MM.1S (cell line): ENCODE measurements at regions not wholly inside any gene's neighbourhood (a gene's known extent, or its start where the extent isn't known, plus 50 kb on each side); places are given as distances from the start of the nearest gene placed in this dataset.

Source experiments
- DNase-seq: peaks from one replicate; pipeline ENCODE4 v3.0.0-alpha.2; 2015
- H2AFZ ChIP-seq: fragments of 300-600 bp; sonication (generic); 2 replicates; pipeline ENCODE4 v1.6.0; 2016; ENCODE audit warnings: antibody characterized with exemption, low read length
- H3F3A ChIP-seq: fragments of 300-600 bp; sonication (generic); 2 replicates; pipeline ENCODE4 v1.6.1; 2016; ENCODE audit warnings: mild to moderate bottlenecking, antibody characterized with exemption, low read length, moderate library complexity, mixed read lengths; ENCODE audit not compliant: insufficient read depth
- H3K27ac ChIP-seq: fragments of 300-600 bp; sonication (generic); 2 replicates; pipeline ENCODE4 v1.5.1; 2016; ENCODE audit warnings: mild to moderate bottlenecking, low read length
- H3K27me3 ChIP-seq: fragments of 300-600 bp; sonication (generic); replicated peaks from 2 replicates; pipeline ENCODE4 v1.6.0; 2016; ENCODE audit warnings: low read length; ENCODE audit not compliant: insufficient read depth
- H3K36me3 ChIP-seq: fragments of 300-600 bp; sonication (generic); replicated peaks from 2 replicates; pipeline ENCODE4 v1.6.1; 2016; ENCODE audit warnings: mild to moderate bottlenecking, low read length, mixed read lengths; ENCODE audit not compliant: insufficient read depth
- H3K4me1 ChIP-seq: fragments of 300-600 bp; sonication (generic); 2 replicates; pipeline ENCODE4 v1.6.1; 2016; ENCODE audit warnings: low read length, mixed read lengths
- H3K4me2 ChIP-seq: fragments of 300-600 bp; sonication (generic); 2 replicates; pipeline ENCODE4 v1.6.0; 2016; ENCODE audit warnings: low read depth, low read length
- H3K4me3 ChIP-seq: fragments of 300-600 bp; sonication (generic); 2 replicates; pipeline ENCODE4 v1.5.1; 2016; ENCODE audit warnings: low read length, mixed read lengths
- H3K79me2 ChIP-seq: fragments of 300-600 bp; sonication (generic); 2 replicates; pipeline ENCODE4 v1.6.1; 2016; ENCODE audit warnings: mixed run types, low read length, mixed read lengths
- H3K9ac ChIP-seq: fragments of 300-600 bp; sonication (generic); 2 replicates; pipeline ENCODE4 v1.6.1; 2016; ENCODE audit warnings: low read length, mixed read lengths
- H3K9me2 ChIP-seq: fragments of 300-600 bp; sonication (generic); replicated peaks from 2 replicates; pipeline ENCODE4 v1.6.1; 2016; ENCODE audit warnings: mild to moderate bottlenecking, low read length, mixed read lengths; ENCODE audit not compliant: insufficient read depth
- H3K9me3 ChIP-seq: fragments of 300-600 bp; sonication (generic); replicated peaks from 2 replicates; pipeline ENCODE4 v1.6.1; 2016; ENCODE audit warnings: mild to moderate bottlenecking, low read length, mixed read lengths; ENCODE audit not compliant: insufficient read depth
- H4K20me1 ChIP-seq: fragments of 300-600 bp; sonication (generic); 2 replicates; pipeline ENCODE4 v1.6.1; 2016; ENCODE audit warnings: mild to moderate bottlenecking, low read length, moderate library complexity, mixed read lengths; ENCODE audit not compliant: insufficient read depth
- EZH2 ChIP-seq: fragments of 300-600 bp; sonication (generic); optimal IDR thresholded peaks from 2 replicates; pipeline ENCODE3; 2017; ENCODE audit warnings: low read depth, mild to moderate bottlenecking, antibody characterized with exemption, low read length, mixed read lengths
- EZH2phosphoT487 ChIP-seq: fragments of 300-600 bp; sonication (generic); IDR thresholded peaks from 2 replicates; pipeline ENCODE4 v1.6.1; 2018; ENCODE audit warnings: antibody characterized with exemption, low read length
- TF ChIP-seq, protein P1 (sequence below): fragments of 300-600 bp; sonication (generic); IDR thresholded peaks from 2 replicates; pipeline ENCODE4 v1.5.1; 2016; ENCODE audit warnings: antibody characterized with exemption, low read length, mixed read lengths

DNA sequence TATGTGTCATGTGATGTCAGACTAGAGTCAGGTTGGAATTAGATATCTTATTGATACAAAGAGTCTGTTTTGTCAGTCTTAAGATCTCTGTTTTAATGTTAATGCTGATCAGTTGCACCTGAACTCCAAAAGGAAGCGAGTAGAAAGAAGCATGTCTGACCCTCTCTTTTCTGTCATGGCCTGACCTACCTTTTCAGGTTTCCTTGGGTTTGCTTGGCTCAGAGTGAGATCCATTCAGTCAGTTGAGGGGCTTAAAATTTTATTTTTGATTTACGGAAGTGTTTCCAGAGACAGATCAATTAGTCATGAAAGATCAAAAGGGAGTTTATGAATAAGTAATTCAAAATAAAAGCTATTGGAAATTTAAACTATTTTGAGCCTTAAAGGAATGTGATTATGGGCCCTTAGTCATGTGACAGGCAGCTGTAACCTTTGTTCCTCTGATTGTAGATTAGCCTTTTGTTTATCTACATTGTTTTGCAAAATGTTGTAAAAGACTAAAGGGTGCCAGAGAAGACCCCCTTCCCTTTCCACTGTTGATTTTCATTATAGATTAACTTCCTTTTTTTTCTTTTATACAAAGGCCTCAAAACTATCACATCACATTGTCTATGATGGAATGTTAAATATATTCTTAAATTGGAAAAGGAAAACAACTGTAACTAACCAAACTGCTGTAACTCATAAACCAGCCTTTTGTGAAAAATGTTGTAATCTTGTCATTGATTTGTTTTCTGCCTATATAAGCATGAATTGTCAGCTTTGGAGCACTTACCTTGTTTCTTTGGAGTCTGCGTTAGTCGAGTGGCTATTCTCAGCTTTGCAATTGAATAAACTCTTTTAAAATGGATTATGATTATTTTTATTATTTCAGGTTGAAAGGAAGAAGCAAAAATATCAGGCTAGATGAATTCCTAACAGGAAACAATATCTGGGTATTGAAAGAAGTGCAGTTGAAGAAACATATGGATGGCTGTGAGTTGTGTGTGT, 195.5 kb upstream of the MBL2 start:
- Histone ChIP-seq H3K4me2 (no peak overlapping the region), H3K4me1 (peaks cover 15% of the 10 kb centered on the region), H3K27ac (no peak overlapping the region), H3K9me2 (no peaks in the 10 kb centered on the region), H3K79me2 (no peaks in the 10 kb centered on the region), H3K27me3 (no peaks in the 10 kb centered on the region), H2AFZ (no peak overlapping the region), H3F3A (no peaks in the 10 kb centered on the region), H4K20me1 (no peaks in the 10 kb centered on the region), H3K36me3 (no peaks in the 10 kb centered on the region), H3K9me3 (no peaks in the 10 kb centered on the region), H3K4me3 (no peak overlapping the region), H3K9ac (no peak overlapping the region)
- no peak for DNase-seq
- no peak for TF ChIP-seq EZH2phosphoT487
- TF ChIP-seq EZH2, result no peak
- TF ChIP-seq, protein P1, sequence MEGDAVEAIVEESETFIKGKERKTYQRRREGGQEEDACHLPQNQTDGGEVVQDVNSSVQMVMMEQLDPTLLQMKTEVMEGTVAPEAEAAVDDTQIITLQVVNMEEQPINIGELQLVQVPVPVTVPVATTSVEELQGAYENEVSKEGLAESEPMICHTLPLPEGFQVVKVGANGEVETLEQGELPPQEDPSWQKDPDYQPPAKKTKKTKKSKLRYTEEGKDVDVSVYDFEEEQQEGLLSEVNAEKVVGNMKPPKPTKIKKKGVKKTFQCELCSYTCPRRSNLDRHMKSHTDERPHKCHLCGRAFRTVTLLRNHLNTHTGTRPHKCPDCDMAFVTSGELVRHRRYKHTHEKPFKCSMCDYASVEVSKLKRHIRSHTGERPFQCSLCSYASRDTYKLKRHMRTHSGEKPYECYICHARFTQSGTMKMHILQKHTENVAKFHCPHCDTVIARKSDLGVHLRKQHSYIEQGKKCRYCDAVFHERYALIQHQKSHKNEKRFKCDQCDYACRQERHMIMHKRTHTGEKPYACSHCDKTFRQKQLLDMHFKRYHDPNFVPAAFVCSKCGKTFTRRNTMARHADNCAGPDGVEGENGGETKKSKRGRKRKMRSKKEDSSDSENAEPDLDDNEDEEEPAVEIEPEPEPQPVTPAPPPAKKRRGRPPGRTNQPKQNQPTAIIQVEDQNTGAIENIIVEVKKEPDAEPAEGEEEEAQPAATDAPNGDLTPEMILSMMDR, result no peak

DNA sequence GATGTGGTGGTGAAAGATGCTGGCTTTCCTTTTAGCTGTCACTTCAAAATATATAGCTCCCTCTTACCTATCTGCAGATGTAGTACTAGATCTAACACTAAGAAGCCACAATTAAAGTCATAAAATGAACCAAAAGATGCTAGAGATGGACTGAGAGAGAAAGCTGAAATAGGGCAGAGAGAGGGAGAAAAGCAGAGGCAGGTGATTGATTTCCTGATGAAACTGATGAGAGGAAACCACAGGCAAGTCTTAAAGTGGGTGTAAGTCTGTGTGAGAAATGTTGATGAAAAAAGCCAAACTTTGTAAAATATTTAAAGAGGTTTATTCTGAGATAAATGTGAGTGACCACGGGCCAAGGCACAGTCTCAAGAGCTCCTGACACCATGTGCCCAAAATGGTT, 194.3 kb upstream of the MBL2 start:
- no peak for DNase-seq
- Histone ChIP-seq H3K27ac (no peak overlapping the region), H3K27me3 (no peaks in the 10 kb centered on the region), H3K36me3 (no peaks in the 10 kb centered on the region), H3K4me3 (no peak overlapping the region), H3K9me3 (no peaks in the 10 kb centered on the region), H3K79me2 (no peaks in the 10 kb centered on the region), H3K9ac (no peak overlapping the region), H4K20me1 (no peaks in the 10 kb centered on the region), H3F3A (no peaks in the 10 kb centered on the region), H3K9me2 (no peaks in the 10 kb centered on the region), H3K4me2 (no peak overlapping the region), H3K4me1 (peaks cover 15% of the 10 kb centered on the region), H2AFZ (no peak overlapping the region)
- TF ChIP-seq, protein P1, result no peak
- no peak for TF ChIP-seq EZH2phosphoT487

DNA sequence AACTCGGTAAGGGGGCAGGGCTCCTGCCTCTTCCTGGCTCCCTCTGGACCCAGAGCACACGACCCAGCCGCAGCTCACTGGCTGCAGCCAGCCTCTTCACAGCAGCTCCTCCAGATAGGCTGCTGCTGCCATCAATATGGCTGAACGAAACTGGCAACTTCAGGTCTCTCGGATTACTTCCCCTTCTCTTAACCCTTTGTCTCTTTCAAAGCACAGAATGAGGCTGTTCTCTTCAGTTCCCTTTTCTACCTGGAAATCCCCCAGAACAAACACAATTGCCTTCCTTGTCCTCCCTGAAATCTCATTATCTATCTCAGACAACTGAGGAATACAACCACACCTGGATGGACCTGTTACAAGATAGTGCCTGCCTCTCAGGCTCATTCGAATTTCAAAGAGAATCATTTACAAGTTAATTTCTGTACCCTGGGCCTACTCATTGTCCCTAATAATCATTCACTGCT, 193.4 kb upstream of the MBL2 start:
- no peaks in the 10 kb centered on the region for H3K79me2 ChIP-seq
- TF ChIP-seq, protein P1, result no peak
- no peak for TF ChIP-seq EZH2phosphoT487
- no peak for TF ChIP-seq EZH2
- peak overlapping the region; percentile 24; the same call in 1 of the 2 replicates for H3K27ac ChIP-seq
- no peaks in the 10 kb centered on the region for H3F3A ChIP-seq
- no peaks in the 10 kb centered on the region for H3K9me3 ChIP-seq
- H2AFZ ChIP-seq, result peak overlapping the region; percentile 75
- H3K36me3 ChIP-seq, result no peaks in the 10 kb centered on the region
- H3K9me2 ChIP-seq, result no peaks in the 10 kb centered on the region
- peaks cover 15% of the 10 kb centered on the region for H3K4me1 ChIP-seq
- DNase-seq, result peak; percentile 54
- H3K9ac ChIP-seq, result no peak overlapping the region
- H3K4me2 ChIP-seq, result peak overlapping the region; percentile 41; the same call in 1 of the 2 replicates
- H4K20me1 ChIP-seq, result no peaks in the 10 kb centered on the region
- H3K27me3 ChIP-seq, result no peaks in the 10 kb centered on the region
- H3K4me3 ChIP-seq, result no peak overlapping the region; the same call in 1 of the 2 replicates
